ENCODE measurements at regions not wholly inside any gene's neighbourhood (a gene's known extent, or its start where the extent isn't known, plus 50 kb on each side); places are given as distances from the start of the nearest gene placed in this dataset.

DNA sequence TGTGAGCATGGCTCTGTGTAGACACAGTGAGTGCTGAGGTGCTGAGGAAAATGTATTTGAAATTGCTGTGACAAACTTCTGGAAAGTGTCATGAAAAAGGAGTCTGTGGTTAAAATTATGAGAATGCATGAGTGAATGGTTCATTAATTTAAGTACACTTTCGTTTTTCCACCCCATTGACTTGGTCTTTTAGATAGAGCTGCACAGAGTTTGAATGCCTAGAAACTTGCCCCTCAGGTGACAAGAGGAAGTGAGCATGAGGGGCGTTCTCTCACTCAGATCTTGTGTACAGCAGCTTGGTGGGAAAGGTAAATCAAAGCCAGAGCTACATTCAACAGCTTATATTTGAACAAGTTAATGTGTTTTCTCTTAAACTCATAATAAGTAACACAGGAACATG, 296.8 kb downstream of the WDR72 start:
- no peak for TF ChIP-seq JUND (IDR thresholded peaks at IDR 0.05; ENCODE audit: low read depth)
- in situ Hi-C loops (cut with HindIII; ENCODE audit: low pct_unique_long_range_greater_than_20kb, low sequenced_read_pairs), result no loop called here
- DNase-seq (ENCODE audit: low read depth in 1 of 2, low spot score in 1 of 2), result no peak

DNA sequence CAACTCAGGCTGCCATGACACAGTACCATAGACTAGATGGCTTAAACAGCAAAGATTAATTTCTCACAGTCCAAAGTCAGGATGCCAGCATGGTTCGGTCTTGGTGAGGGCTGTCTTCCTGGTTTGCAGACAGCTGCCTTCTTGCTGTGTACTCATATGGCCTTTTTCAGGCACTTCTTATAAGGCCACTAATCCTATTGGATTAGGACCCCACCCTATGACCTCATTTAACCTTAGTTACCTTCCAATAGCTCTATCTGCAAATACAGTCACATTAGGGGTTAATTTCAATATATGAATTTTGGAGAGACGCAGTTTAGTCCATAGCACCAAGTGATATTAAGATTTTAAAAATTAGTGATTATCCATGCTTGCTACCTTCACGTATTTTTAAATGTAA, 297.8 kb downstream of the WDR72 start:
- DNase-seq (ENCODE audit: low read depth in 1 of 2, low spot score in 1 of 2), result no peak
- in situ Hi-C loops (cut with HindIII; ENCODE audit: low pct_unique_long_range_greater_than_20kb, low sequenced_read_pairs), result no loop called here
- no peak for TF ChIP-seq JUND (IDR thresholded peaks at IDR 0.05; ENCODE audit: low read depth)

DNA sequence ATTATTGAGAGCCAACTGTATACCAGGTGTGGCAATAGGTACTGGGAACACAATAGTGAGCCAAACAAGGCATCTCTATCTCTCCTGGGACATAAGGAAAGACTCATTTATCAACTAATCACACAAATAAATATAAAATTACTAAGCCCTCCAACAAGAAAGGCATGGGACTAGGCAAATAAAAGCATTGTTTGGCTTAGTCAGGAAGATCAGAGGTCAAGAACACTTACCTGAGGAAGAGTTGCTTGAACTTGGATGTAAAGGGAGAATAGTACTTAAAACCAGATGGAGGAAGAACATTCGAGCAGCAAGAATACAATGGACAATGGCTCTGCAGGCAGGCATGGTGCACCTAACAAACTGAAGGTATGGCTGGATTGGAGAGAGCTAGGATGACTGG, 300.7 kb downstream of the WDR72 start:
- no peak for TF ChIP-seq JUND (IDR thresholded peaks at IDR 0.05; ENCODE audit: low read depth)
- in situ Hi-C loops (cut with HindIII; ENCODE audit: low pct_unique_long_range_greater_than_20kb, low sequenced_read_pairs), result no loop called here
- DNase-seq (ENCODE audit: low read depth in 1 of 2, low spot score in 1 of 2), result no peak

DNA sequence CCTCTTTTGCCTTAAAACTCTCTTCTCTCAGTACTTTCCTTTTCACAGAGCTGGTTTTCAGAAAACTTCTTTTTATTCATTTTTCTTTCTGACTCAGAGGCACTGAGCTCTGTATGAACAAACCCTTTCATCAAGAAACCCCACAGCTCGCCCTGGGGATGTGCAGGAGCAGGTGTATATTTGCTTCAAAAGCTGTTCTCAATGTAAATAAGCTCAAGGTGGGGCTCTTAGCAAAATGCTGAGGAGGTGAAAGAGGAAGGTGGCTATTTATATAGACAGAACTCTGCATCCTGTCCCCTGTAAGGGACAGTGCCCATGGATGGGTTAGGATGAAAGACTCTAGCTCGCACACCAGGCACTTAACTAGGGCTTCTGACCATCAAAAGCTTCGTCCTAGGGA, 302.0 kb downstream of the WDR72 start:
- in situ Hi-C loops (cut with HindIII; ENCODE audit: low pct_unique_long_range_greater_than_20kb, low sequenced_read_pairs), result no loop called here
- TF ChIP-seq JUND (IDR thresholded peaks at IDR 0.05; ENCODE audit: low read depth), result no peak
- no peak for DNase-seq (ENCODE audit: low read depth in 1 of 2, low spot score in 1 of 2)

DNA sequence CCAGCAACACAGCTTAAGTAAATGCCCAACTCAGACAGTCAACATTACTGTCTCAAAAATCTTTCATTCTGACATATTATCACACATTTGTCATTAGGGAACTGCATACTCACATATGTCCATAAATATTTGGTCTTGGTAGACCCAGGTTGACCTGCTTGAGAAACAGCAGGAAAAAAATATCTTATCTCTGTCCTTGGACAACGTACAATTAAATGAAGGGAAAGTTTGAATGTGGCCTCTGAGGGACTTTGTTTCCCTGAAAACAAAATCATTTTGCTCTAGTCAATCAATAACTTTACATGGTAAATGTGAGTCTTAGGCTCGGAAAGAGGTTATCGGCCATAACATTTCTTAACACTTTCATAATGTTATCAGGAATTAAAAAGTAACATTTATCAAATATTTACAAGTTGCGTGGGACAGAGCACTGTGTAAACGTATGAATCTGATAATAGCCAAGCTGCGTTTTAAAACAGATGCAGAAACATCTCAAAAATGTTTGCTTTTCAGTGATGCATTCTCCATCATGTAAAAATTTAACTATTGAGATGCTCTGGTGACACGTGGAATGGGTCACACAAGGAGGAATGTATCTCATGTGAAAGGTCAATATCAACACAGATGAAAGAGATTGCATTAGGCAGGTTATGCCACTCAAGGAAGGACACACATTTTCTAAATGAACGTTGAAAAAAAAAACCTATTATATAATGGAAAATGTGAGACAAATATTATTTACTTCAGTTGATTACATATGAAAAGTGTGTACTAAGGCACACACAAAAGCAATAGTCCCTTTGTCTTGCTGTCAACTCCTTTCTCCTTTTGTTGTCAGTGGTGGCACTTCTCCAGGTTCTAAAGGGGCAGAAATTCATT, 304.4 kb downstream of the WDR72 start:
- no peak for DNase-seq (ENCODE audit: low read depth in 1 of 2, low spot score in 1 of 2)
- in situ Hi-C loops (cut with HindIII; ENCODE audit: low pct_unique_long_range_greater_than_20kb, low sequenced_read_pairs), result no loop called here
- TF ChIP-seq JUND (IDR thresholded peaks at IDR 0.05; ENCODE audit: low read depth), result no peak

DNA sequence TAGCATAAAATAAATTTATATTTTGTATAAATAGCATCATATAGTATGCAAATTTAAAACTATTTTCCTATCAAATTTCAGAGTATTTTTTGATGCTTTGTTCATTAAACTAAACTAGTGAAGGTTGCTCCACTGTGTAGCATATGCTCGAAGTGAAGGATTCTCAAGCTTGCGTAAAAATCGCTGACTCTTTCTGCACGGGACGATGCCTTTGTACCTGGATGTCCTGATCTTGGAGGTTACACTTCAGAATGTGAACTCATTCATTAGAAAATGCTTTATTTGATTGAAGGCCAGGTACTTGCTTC, 305.0 kb downstream of the WDR72 start:
- no peak for DNase-seq (ENCODE audit: low read depth in 1 of 2, low spot score in 1 of 2)
- no peak for TF ChIP-seq JUND (IDR thresholded peaks at IDR 0.05; ENCODE audit: low read depth)
- in situ Hi-C loops (cut with HindIII; ENCODE audit: low pct_unique_long_range_greater_than_20kb, low sequenced_read_pairs), result no loop called here

DNA sequence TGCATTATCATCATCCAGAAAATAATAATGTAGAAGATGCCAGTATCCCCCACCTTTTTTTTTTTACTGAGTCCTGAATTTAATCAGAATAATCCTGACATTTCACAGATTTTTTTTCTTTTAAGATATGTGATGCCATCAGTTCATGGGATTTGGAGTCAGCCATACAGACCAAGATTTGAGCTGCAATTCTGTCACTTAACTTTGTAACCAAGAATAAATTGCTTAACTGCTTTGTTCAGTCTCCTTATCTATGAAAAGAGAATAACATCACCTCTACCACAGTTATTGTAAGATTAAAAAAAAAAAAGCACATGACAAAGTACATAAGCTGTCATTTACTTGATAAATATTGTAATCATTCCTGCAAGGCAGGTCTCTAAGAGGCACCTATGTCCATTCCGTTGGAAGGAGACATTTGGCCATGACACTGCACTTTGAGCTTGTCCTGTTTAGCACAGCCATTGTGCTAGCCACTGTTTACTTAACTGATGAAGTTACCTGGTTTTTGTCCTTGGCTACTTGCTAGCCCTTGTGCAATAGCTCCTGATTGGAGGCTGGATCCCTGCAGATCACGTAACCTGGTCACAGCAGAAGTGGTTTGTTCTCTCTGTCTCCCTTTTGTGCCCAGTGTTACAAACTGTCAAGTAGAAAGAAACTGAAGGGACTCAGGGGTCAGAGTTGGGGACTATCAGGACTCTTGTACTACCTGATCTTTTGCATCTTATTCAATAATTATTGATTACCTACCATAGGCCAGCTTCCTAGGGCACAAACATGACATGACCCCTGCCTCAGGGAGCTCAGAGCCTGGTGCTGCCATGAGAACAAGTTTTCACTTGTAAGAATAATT, 306.0 kb downstream of the WDR72 start:
- in situ Hi-C loops (cut with HindIII; ENCODE audit: low pct_unique_long_range_greater_than_20kb, low sequenced_read_pairs), result no loop called here
- DNase-seq (ENCODE audit: low read depth in 1 of 2, low spot score in 1 of 2), result peak in 1 of 2 experiments; percentile 15
- no peak for TF ChIP-seq JUND (IDR thresholded peaks at IDR 0.05; ENCODE audit: low read depth)

DNA sequence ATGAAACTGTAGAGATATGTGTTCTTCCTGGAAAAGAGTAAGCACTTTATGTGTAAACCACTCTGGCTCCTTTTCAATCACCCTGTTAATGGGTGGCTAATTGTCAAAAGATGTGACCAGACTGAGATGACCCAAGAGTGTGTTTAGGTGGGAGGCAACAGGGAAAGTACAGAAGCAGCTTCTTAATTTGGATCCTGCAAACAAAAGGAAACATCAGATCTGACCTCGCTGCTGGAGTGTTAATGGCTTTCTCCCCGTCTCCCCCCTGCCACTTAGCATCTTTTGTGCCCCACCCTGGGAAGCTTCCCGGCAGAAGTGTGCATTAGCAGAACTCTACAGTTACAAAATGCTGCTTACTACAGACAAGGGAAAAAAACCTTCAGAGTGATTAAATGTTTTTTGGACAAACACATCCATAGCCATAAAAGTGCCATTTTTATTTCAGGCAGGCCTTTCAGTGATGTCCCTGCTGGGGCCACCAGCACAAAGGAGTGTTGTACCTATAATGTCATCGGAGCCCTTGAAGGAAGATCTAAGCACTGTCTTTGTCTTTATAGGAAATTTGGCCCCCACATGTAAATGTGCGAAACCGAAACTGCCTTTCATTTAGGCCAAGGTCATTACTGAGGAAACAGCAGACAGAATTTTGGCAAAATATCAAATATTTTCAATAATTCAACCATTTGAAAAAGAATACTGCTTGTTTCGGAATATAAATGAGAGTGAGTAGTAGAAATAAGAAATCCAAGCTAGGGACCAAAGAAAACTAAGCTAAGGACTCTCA, 311.0 kb downstream of the WDR72 start:
- no peak for DNase-seq (ENCODE audit: low read depth in 1 of 2, low spot score in 1 of 2)
- in situ Hi-C loops (cut with HindIII; ENCODE audit: low pct_unique_long_range_greater_than_20kb, low sequenced_read_pairs), result no loop called here
- TF ChIP-seq JUND (IDR thresholded peaks at IDR 0.05; ENCODE audit: low read depth), result no peak

DNA sequence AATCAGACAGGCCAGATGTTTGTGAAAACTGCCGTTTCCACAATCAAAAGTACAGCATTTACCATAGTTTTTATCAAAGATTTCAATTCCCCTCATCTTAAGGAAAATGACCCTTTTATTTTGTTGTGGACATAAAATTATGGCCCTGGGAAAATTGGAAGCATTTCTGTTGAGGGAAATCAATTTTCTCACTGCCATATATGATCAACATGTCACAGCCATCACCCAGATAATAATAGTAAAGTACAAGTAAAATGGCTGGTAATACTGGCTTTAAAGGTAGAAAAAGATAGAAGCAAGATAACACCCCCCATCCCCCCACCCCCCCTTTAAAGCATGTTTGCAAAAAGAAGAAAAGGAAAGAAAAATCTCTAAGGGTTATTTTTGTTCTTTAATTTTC, 311.7 kb downstream of the WDR72 start:
- TF ChIP-seq JUND (IDR thresholded peaks at IDR 0.05; ENCODE audit: low read depth), result no peak
- no peak for DNase-seq (ENCODE audit: low read depth in 1 of 2, low spot score in 1 of 2)
- in situ Hi-C loops (cut with HindIII; ENCODE audit: low pct_unique_long_range_greater_than_20kb, low sequenced_read_pairs), result no loop called here

DNA sequence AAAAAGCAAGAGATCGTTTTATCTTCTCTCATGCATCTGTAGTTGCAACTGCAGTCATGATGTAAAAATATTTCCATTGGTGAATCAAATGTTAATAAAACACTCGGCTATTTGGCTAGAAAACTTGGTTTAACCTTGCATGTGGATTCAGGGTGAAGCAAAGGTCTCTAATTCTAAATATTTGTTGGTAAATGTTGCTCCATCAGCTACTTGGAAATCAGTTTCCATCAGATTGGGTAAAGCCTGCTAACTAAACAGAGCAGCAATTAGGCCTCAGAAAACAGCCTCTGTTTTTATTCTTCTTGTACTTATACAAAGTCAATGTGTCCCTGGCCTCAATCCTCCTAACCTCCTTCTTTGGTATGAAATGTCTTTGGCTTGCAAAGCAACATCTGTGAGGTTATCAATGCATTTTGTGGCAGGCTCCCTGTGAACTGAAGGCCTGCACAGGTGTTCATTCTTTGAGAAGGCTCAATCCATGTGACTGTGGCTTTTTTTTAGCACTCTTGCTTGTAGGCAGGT, 312.3 kb downstream of the WDR72 start:
- in situ Hi-C loops (cut with HindIII; ENCODE audit: low pct_unique_long_range_greater_than_20kb, low sequenced_read_pairs), result no loop called here
- no peak for TF ChIP-seq JUND (IDR thresholded peaks at IDR 0.05; ENCODE audit: low read depth)
- peak in 1 of 2 experiments; percentile 7 for DNase-seq (ENCODE audit: low read depth in 1 of 2, low spot score in 1 of 2)

DNA sequence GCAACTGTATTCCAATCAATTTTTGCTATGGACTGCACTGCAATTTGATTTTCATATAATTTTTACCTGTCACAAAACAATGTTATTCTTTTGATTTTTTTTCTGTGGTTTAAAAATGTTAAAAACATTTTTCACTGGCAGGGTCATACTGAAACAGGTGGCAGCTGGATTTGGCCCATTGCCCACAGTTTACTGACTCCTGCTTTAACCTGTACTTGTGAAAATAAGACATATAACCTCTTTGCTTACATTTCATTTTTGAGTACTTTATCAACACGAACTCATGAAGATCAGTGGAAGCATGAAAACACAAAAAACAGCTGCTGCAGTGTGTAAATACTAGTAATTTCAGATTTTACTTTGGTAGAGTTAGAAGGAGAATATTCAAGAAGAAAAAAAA, 313.1 kb downstream of the WDR72 start:
- TF ChIP-seq JUND (IDR thresholded peaks at IDR 0.05; ENCODE audit: low read depth), result no peak
- in situ Hi-C loops (cut with HindIII; ENCODE audit: low pct_unique_long_range_greater_than_20kb, low sequenced_read_pairs), result no loop called here
- no peak for DNase-seq (ENCODE audit: low read depth in 1 of 2, low spot score in 1 of 2)

DNA sequence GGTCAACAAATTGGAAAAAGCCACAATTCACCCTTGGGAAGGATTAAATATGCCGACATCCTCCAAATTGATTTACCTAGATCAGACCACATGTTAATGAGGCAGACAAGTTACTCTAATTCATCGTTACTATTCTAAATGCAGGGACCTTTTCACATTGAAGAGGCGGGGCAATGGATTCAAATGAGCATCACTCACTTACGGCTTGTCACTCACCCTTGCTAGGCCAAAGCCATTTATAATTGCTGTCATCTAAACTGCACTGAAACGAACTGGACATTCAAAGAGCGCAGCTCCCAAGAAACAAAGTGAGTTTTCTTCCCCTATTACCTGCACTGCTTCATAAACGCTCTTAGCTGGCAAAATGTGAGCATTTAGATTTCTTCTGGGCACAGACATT, 313.9 kb downstream of the WDR72 start:
- TF ChIP-seq JUND (IDR thresholded peaks at IDR 0.05; ENCODE audit: low read depth), result no peak
- in situ Hi-C loops (cut with HindIII; ENCODE audit: low pct_unique_long_range_greater_than_20kb, low sequenced_read_pairs), result no loop called here
- no peak for DNase-seq (ENCODE audit: low read depth in 1 of 2, low spot score in 1 of 2)
